GM12878 (cell line): ENCODE measurements at regions not wholly inside any gene's neighbourhood (a gene's known extent, or its start where the extent isn't known, plus 50 kb on each side); places are given as distances from the start of the nearest gene placed in this dataset.

ENCODE experiments used
- ATAC-seq: fragments of 200-7000 bp; cut with Tn5 transposase; 3 replicates; pipeline ENCODE4 v1.9.1; 2020; ENCODE audit warnings: mild to moderate bottlenecking, moderate library complexity
- BruUV-seq: library from RNA; stranded (reverse); fragments of 400-500 nt; replicated peaks from 2 replicates; lab custom pipeline; 2021; lab: Mats Ljungman, UMichigan
- CTCF ChIA-PET: fragments of 300-600 bp; sonication (Branson Sonifier 250); formaldehyde crosslinking; extraction: SDS; loops from one replicate; lab custom pipeline; 2021; ENCODE audit warnings: inconsistent platforms; lab: Yijun Ruan, JAX
- POLR2A ChIA-PET: fragments of 350-600 bp; formaldehyde crosslinking; extraction: SDS; loops from one replicate; lab custom pipeline; 2021; ENCODE audit warnings: inconsistent platforms; lab: Charles Lee
- RAD21 ChIA-PET: fragments of 300-600 bp; sonication (Branson Sonifier 250); formaldehyde crosslinking; loops from one replicate; lab custom pipeline; 2023; ENCODE audit warnings: antibody characterized with exemption; ENCODE audit not compliant: unreplicated experiment; lab: Charles Lee
- SMC1A ChIA-PET: fragments of 300-600 bp; sonication (Branson Sonifier 250); formaldehyde crosslinking; loops from one replicate; lab custom pipeline; 2023; ENCODE audit not compliant: unreplicated experiment, uncharacterized antibody; lab: Charles Lee
- DNase-seq: peaks from one replicate; pipeline ENCODE4 v3.0.0-alpha.2; 2011; ENCODE audit warnings: low read depth, low spot score
- FAIRE-seq: peaks from 3 replicates; lab custom pipeline; 2011; peaks lifted over from hg19 to GRCh38; lab: Jason Lieb, UNC
- H2AFZ ChIP-seq: 2 replicates; pipeline ENCODE4 v1.6.0; 2011; ENCODE audit warnings: low read depth, low read length, control low read depth; ENCODE audit not compliant: control insufficient read depth
- H3K27ac ChIP-seq: 2 replicates; pipeline ENCODE4 v1.5.1; 2011; ENCODE audit warnings: control low read depth; ENCODE audit not compliant: control insufficient read depth, insufficient read depth
- H3K27me3 ChIP-seq, 2 experiments: replicated peaks in 1 of 2; 2 replicates each; pipeline versions ENCODE4 v1.6.0 to v1.6.1; 2011; ENCODE audit warnings: low read length in 1 of 2; ENCODE audit not compliant: control insufficient read depth in 2 of 2, insufficient read depth in 2 of 2
- H3K36me3 ChIP-seq, 2 experiments: 2 replicates each; pipeline ENCODE4 v1.5.1; 2011; ENCODE audit warnings: low read length in 1 of 2; ENCODE audit not compliant: control insufficient read depth in 2 of 2, insufficient read depth in 2 of 2
- H3K4me1 ChIP-seq: 2 replicates; pipeline ENCODE4 v1.6.1; 2011; ENCODE audit warnings: mild to moderate bottlenecking, low read length, moderate library complexity, mixed read lengths; ENCODE audit not compliant: control insufficient read depth, insufficient read depth
- H3K4me2 ChIP-seq: 2 replicates; pipeline ENCODE4 v1.6.0; 2011; ENCODE audit warnings: control low read depth; ENCODE audit not compliant: control insufficient read depth, insufficient read depth
- H3K4me3 ChIP-seq: fragments of 200-600 bp; sonication (generic); 2 replicates; pipeline ENCODE4 v1.5.1; 2016
- H3K79me2 ChIP-seq: 2 replicates; pipeline ENCODE4 v1.6.0; 2011; ENCODE audit warnings: low read length; ENCODE audit not compliant: control insufficient read depth, insufficient read depth
- H3K9ac ChIP-seq: 2 replicates; pipeline ENCODE4 v1.8.0; 2011; ENCODE audit warnings: low read length, control low read depth, mixed read lengths; ENCODE audit not compliant: control insufficient read depth, insufficient read depth
- H3K9me3 ChIP-seq: replicated peaks from 3 replicates; pipeline ENCODE4 v1.5.1; 2011; ENCODE audit warnings: mild to moderate bottlenecking, low read length; ENCODE audit not compliant: control insufficient read depth, insufficient read depth
- H4K20me1 ChIP-seq: 2 replicates; pipeline ENCODE4 v1.6.0; 2011; ENCODE audit not compliant: control insufficient read depth, insufficient read depth
- ASH2L ChIP-seq: fragments of 300-600, 200-600 bp; sonication (generic); IDR thresholded peaks from 2 replicates; pipeline ENCODE4 v1.6.1; 2017; ENCODE audit warnings: low read depth, mild to moderate bottlenecking, borderline replicate concordance
- ATF3 ChIP-seq: IDR thresholded peaks from 2 replicates; pipeline ENCODE4 v1.6.1; 2011; ENCODE audit warnings: low read depth, mild to moderate bottlenecking, low read length, moderate library complexity, borderline replicate concordance; ENCODE audit errors: extremely low read depth
- ATF7 ChIP-seq: fragments of 450-650 bp; IDR thresholded peaks from 2 replicates; pipeline ENCODE4 v1.6.1; 2016; ENCODE audit warnings: low read depth, mild to moderate bottlenecking
- E4F1 ChIP-seq: fragments of 450-650 bp; IDR thresholded peaks from 2 replicates; pipeline ENCODE4 v1.6.1; 2018; ENCODE audit warnings: borderline replicate concordance, mild to moderate bottlenecking; ENCODE audit not compliant: partially characterized antibody
- HDGF ChIP-seq: fragments of 450-650 bp; IDR thresholded peaks from 2 replicates; pipeline ENCODE4 v1.6.1; 2016; ENCODE audit warnings: antibody characterized with exemption
- HSF1 ChIP-seq: fragments of 150-350 bp; IDR thresholded peaks from 2 replicates; pipeline ENCODE4 v1.6.1; 2014; ENCODE audit warnings: mild to moderate bottlenecking, low read depth, low read length
- MAX ChIP-seq: IDR thresholded peaks from 2 replicates; pipeline ENCODE4 v1.6.1; 2012; ENCODE audit warnings: low read depth, low read length, improper control_type of control experiment
- MXI1 ChIP-seq: fragments of 150-350 bp; IDR thresholded peaks from 2 replicates; pipeline ENCODE4 v1.6.1; 2011; ENCODE audit warnings: low read depth, mild to moderate bottlenecking, inconsistent platforms, low read length, improper control_type of control experiment
- NFYB ChIP-seq: IDR thresholded peaks from 2 replicates; pipeline ENCODE4 v1.6.1; 2011; ENCODE audit warnings: low read depth, mild to moderate bottlenecking, low read length, improper control_type of control experiment, moderate library complexity; ENCODE audit not compliant: insufficient read depth
- RELA ChIP-seq: fragments of 450-650 bp; IDR thresholded peaks from 2 replicates; pipeline ENCODE4 v1.8.0; 2014; ENCODE audit warnings: borderline replicate concordance; ENCODE audit not compliant: partially characterized antibody
- SIN3A ChIP-seq: IDR thresholded peaks from 2 replicates; pipeline ENCODE4 v1.6.1; 2012; ENCODE audit warnings: low read depth, low read length, improper control_type of control experiment
- YBX1 ChIP-seq: fragments of 450-650 bp; IDR thresholded peaks from 2 replicates; pipeline ENCODE4 v1.6.1; 2016; ENCODE audit warnings: antibody characterized with exemption
- YY1 ChIP-seq: IDR thresholded peaks from 2 replicates; pipeline ENCODE4 v1.6.1; 2011; ENCODE audit warnings: low read depth, mild to moderate bottlenecking, low read length
- ZNF24 ChIP-seq: fragments of 450-650 bp; IDR thresholded peaks from 2 replicates; pipeline ENCODE4 v1.6.1; 2017; ENCODE audit warnings: antibody characterized with exemption, mild to moderate bottlenecking
- ZNF592 ChIP-seq: fragments of 450-650 bp; IDR thresholded peaks from 2 replicates; pipeline ENCODE4 v1.6.1; 2017; ENCODE audit warnings: mild to moderate bottlenecking, moderate library complexity
- in situ Hi-C: fragments of 300-500 bp; cut with MboI; formaldehyde crosslinking; loops from 9 replicates; pipeline ENCODE4 v1.14.3; 2018; ENCODE audit warnings: mixed read lengths
- intact Hi-C: fragments of 100-400 bp; cut with micrococcal nuclease; formaldehyde crosslinking; loops from one replicate; pipeline ENCODE4 v1.14.2; 2022; ENCODE audit not compliant: unreplicated experiment
- TF ChIP-seq, protein P1 (sequence below): IDR thresholded peaks from 2 replicates; pipeline ENCODE4 v1.6.1; 2012; ENCODE audit warnings: low read length, inconsistent platforms

DNA sequence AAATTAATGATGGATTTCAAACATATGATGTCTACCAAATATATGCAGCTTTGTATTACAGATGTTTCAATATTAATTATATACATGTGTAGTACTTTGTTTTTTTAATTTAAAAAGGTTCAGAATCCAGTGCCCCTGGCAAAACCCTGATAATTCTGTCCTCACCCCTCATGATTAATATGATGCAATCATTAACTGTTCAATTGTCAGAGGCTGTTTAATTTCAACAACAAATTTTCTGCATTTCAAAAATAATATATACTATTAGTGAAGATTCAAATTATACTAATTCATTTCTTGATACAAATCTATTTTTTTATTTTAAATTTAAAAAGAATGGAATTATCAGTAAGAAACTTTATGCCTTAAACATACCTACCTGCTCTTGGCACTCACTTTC lies 162.6 kb downstream of the HHIPL2 start:
- ChIA-PET SMC1A (no interaction called here), CTCF (no interaction called here), RAD21 (no interaction called here), POLR2A (no interaction called here)
- FAIRE-seq, result no peak
- H3K4me1 ChIP-seq, result no peaks in the 10 kb centered on the region
- no peaks in the 10 kb centered on the region for H3K79me2 ChIP-seq
- H3K36me3 ChIP-seq, result no peaks in the 10 kb centered on the region
- BruUV-seq, result no TSS peak
- intact Hi-C loops (no loop called here), in situ Hi-C loops (no loop called here)
- H2AFZ ChIP-seq, result no peak overlapping the region
- no peaks in the 10 kb centered on the region for H3K9me3 ChIP-seq
- no peak for ATAC-seq
- no peak overlapping the region for H3K4me3 ChIP-seq
- DNase-seq, result no peak
- no peaks in the 10 kb centered on the region for H4K20me1 ChIP-seq
- no peak overlapping the region for H3K4me2 ChIP-seq
- H3K9ac ChIP-seq, result no peak overlapping the region
- H3K27ac ChIP-seq, result no peak overlapping the region
- H3K27me3 ChIP-seq, result no peaks in the 10 kb centered on the region; a peak in 1 of 4 replicates
- TF ChIP-seq ASH2L, result no peak
- TF ChIP-seq ZNF24, result no peak
- TF ChIP-seq SIN3A, result no peak
- TF ChIP-seq HDGF, result no peak
- no peak for TF ChIP-seq MXI1
- TF ChIP-seq YBX1, result no peak
- TF ChIP-seq, protein P1, sequence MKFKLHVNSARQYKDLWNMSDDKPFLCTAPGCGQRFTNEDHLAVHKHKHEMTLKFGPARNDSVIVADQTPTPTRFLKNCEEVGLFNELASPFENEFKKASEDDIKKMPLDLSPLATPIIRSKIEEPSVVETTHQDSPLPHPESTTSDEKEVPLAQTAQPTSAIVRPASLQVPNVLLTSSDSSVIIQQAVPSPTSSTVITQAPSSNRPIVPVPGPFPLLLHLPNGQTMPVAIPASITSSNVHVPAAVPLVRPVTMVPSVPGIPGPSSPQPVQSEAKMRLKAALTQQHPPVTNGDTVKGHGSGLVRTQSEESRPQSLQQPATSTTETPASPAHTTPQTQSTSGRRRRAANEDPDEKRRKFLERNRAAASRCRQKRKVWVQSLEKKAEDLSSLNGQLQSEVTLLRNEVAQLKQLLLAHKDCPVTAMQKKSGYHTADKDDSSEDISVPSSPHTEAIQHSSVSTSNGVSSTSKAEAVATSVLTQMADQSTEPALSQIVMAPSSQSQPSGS, result no peak
- TF ChIP-seq HSF1, result no peak
- no peak for TF ChIP-seq RELA
- TF ChIP-seq ATF7, result no peak
- no peak for TF ChIP-seq NFYB
- TF ChIP-seq MAX, result no peak
- TF ChIP-seq ATF3, result no peak
- no peak for TF ChIP-seq ZNF592
- TF ChIP-seq YY1, result no peak
- no peak for TF ChIP-seq E4F1
